GM18909 (cell line): ENCODE measurements at regions not wholly inside any gene's neighbourhood (a gene's known extent, or its start where the extent isn't known, plus 50 kb on each side); places are given as distances from the start of the nearest gene placed in this dataset.
"Not testable (repeated sequence)": the region's sequence is repeated elsewhere in the genome, so short reads cannot be mapped to it uniquely, and the experiment has no call there.

Experiments
- ATAC-seq: cut with Tn5 transposase; IDR thresholded peaks from one replicate; pipeline ENCODE4 v1.9.1; 2021; ENCODE audit warnings: mild to moderate bottlenecking; ENCODE audit not compliant: unreplicated experiment, poor library complexity

DNA sequence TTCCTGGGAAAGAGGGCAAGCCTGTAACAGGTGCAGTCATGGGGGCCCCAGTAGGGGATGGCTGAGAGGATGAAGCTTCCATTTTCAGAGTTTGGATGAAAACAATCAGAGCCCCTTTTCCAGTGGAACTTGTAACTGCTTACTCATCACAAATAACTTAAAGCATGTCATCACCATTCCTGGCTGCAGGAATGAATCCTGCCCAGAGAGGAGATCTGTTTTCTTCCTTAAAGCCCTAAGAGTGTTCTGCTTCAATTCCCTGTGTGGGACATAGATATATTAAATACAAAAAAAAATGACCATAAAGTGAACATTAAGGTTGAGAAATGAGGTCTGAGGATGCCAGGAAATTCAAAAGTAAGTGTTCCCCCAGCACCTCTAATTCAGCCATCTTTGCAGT, 183.4 kb upstream of the MEIS1 start:
- no peak for ATAC-seq

DNA sequence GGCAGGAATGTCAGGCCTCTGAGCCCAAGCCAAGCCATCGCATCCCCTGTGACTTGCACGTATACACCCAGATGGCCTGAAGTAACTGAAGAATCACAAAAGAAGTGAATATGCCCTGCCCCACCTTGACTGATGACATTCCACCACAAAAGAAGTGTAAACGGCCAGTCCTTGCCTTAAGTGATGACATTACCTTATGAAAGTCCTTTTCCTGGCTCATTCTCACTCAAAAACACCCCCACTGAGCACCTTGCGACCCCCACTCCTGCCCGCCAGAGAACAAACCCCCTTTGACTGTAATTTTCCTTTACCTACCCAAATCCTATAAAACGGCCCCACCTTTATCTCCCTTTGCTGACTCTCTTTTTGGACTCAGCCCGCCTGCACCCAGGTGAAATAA, 185.8 kb upstream of the MEIS1 start:
- not testable (repeated sequence) for ATAC-seq

DNA sequence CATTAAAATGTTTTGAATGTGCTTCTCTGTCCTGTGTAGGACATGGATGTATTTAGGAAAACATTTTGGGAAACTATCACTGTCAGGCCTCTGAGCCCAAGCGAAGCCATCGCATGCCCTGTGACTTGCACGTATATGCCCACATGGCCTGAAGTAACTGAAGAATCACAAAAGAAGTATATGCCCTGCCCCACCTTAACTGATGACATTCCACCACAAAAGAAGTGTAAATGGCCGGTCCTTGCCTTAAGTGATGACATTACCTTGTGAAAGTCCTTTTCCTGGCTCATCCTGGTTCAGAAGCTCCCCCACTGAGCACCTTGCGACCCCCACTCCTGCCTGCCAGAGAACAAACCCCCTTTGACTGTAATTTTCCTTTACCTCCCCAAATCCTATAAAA, 191.1 kb upstream of the MEIS1 start:
- not testable (repeated sequence) for ATAC-seq

DNA sequence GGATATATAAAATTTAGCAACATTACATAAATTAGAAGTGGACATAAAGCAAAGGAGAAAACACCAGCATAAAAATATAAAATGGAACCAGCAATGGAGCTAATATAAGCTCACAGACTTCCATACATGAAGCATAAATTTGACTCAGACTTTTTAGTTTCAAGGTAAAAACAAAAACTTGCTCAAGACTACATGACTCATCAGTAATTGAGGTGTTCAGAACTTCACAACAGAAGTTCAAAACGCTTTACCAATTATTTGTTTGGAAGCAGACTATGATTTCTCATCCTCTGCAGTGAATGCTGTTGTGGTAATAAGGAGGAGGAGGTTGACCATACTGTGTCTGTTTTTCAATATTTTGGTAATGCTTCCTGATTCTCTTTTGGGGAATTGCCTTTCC, 192.0 kb upstream of the MEIS1 start:
- ATAC-seq: not testable (repeated sequence)

DNA sequence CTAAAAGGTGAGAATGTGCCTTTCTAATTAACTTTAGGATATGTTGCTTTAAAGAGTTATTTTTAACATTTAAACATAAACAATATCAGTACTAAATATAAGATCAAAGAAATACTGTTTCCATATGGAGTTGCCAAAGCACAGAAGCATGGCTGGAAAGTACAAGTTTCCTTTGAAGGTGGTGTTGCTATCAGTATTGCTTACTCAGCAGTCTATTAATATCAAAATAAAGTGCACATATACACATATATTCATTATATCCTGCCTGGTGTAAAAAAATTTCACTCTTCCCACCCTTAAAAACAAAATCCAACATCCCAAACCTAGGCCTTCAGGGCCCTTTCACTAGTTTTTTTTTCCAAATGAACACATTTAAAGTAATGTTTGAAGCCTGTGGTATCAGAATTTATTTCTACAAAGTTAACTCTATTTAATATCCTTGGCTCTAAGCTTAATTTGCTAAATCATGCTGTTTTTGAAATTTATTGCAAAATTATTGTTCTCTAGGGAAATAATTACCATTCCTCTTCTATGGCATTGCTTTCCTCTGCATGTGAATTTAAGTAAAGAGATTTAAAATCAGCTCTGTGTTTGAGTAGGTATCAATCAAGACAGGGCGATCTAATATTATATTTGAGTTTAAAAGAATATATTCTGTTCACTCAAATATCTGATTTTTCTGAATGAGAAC, 192.7 kb upstream of the MEIS1 start:
- ATAC-seq: no peak

DNA sequence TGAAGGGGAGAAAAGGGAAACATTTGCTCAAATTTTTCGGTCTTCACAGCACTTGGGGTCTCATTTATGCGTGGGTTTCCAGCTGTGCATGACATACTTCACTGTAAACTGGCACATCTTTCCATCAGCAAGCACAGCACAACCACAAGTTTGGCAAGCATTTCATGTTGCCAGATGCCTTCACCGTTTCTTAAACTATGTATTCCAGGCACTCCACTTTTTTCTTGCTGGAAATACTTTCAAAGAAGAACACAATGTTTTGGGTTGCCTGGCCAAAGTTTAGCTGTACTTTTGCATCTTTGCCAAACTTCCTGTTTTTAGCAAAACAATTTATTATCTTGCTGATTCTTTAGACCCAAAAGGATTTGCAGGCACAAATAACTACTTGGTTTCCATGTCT, 194.6 kb upstream of the MEIS1 start:
- ATAC-seq: no peak

DNA sequence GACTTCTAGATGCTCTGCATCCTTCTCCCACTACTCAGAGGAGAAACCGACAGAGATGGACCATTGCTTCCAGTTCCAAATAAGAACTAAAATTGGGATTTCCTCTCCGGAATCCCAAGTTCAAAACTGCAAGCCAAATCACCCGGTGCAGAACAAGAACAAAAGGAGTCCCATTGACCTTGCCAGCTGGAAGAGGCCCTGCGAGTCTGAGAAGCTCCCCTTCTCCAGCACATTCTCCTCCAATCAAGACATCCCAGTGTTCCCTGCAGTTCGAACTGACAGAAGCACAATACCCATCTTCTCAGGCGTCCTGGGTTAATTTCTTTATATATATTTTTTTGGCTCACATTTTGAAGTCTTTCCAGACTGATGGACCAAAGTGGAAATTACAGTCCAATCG, 195.3 kb upstream of the MEIS1 start:
- no peak for ATAC-seq

DNA sequence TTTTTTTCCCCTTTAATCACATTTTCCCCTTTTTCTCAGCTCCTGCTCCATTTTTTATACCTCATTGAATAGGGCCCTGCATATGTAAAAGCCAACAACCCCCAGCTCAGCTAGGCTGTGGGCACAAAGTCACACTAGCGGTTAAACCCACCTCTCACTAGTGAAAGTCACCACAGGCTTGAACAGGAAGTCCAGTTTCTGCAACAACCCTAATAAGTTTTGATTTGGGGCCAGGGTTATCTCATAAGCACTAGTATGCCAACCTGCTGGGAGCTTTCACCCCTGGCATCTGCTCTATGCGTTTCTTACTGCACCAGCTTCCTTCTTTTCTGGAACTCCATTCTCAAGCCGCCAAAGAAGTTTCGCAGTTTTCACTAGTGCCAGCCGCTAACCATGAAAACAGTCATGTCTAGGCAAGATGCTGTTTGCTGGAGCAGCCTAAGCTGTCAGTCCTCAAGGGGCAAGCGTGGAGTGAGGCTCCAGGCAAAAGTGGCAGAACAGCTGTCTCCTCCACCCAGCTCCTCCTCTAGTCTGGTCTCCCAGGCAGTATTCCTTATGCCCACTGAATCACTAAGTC, 197.0 kb upstream of the MEIS1 start:
- no peak for ATAC-seq

DNA sequence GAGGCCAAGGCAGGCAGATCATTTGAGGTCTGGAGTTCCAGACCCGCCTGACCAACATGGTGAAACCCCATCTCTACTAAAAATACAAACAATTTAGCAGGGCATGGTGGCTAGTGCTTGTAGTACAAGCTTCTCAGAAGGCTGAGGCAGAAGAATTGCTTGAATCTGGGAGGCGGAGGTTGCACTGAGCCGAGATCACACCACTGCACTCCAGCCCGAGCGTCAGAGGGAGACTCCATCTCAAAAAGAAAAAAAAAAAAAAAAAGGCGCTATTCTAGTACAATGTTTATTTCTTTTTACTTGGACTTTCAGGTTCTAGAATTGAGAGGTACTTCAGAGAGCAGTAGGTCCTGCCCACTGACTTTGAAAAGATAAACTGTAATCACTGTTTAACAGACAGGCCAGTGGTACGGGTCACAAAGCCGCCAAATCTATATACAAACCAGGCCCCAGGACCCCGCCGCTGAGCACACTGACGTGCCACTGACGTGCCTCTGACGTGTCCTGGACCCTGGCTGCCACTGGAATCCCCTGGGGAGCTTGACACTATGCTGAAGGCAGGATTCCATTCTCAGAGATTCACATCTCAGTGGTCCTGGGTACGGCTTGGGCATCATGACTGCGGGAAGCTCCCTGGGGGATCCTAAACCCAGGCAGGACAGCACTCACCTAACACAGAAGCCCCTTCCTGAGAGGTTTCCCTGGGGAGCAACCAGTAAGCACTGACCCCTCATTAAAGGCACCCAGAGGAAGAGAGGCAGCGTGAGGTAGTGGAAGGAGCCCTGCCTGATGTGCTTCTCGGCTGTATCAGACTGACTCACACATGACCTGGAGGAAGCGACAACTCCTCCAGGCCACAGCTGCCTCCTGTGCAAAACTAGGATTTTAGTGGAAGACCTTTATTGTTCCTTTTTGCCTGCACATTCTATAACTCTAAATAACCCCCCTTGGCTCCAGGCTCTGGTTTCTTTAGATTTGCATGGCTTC, 197.8 kb upstream of the MEIS1 start:
- no peak for ATAC-seq

DNA sequence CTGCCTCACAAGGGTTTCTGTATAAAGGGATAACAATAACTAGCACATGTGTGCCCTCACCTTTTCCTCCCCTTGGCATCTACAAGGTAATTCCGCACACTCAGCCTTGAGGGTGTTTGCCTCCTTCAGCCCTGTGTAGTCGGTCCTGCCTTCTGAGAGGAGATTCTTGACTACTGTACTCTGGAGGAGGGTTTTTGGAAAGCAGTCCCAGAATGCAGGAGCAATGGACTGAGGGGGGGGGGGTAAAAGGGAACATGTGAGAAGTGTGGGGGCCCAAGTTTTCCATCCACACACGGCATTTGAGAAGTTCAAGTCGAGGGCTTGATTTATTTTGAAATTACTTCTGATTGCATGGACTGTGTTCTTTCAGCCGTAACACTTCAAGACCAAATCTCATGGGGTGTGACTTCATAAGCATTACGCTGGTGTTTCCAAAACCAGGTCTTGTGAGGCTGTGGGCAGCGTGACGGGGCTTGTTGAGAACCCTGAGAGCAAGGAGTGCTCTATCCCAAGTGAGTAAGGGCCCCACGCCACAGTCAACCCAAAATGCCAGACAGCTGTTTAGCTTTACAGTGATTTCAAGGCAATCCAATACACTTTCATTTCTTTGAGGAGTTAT, 198.7 kb upstream of the MEIS1 start:
- ATAC-seq: no peak

DNA sequence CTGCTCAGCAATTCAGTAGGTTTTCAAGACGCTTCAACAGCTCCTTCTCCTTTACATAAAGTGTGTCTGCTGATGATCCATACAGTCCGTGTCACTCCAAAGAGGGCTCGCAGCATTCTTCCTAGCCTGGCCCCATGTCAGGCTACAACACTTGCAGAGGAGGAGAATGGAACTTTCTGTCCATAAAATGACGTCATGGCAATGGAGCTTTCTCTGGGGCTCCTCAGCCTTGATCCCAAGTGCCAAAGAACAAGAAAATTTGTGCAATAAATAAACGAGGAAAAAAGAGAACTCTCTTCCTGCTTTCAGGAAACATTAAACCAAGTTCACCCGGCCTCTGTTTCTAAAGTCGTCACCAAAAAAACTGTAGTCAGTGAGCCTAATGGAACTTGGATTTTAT, 199.5 kb upstream of the MEIS1 start:
- no peak for ATAC-seq

DNA sequence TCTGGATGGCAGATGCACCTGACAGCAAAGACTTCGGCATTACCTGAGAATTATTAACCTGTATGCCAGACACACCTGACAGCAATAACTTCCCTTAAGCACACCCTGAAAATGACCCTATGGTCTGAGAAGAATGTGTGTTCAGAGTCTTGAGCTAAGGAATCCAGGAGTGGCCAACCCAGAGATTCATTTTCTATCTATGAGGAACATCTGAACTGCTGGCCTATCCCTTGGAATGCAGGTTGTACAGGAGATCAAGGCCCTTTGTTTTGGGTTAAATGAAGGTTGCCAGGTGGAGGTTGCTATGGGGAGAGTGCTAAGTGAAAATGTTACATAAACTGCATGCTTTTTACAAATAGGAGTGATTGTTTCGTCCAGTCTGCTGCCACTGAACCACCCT, 200.9 kb upstream of the MEIS1 start:
- ATAC-seq: no peak

DNA sequence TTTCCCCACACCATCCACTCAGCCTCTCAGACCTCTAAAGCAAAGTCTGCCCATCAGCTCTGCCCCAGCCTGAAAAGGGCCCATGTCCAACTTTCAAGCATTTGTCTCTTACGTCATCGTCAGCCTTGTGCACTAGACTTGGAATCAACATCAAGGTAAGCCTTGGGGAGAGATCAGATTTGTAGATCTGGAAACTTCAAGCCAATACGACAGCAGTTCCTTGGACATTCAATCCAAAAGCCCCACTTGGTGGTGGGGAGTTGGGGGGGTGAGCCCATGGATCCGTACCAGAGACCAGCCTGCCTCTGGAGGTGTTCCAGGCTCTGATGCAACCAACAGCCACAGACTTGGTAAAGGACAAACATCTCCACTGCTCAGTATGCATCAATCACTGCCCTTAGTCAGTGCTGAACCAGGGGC, 206.8 kb upstream of the MEIS1 start:
- no peak for ATAC-seq

DNA sequence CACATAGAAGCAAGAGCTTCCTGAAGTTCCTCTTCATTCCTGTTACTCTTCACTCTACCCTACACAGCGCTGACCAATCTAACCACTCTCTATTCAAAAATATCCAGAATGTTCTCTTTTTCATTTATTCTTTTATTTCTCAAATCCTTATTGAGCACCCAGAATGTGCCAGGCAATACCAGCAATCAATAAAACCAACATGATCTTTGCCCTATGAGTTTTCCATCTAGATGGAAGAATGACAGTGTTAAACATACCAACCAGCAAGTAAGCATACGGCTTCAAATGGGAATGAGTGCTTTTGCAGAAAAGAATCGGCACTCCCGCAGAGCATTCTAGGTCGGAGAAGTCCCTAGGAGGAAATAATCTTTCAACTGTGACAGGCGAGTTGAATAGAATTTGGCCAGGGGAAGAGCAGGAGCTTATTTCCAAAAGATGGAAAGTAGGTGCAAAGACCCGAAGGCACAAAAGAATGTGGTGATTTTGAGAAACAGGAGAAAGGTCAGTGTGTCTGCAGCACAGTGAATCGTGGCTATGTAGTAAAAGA, 217.8 kb upstream of the MEIS1 start:
- ATAC-seq: no peak

DNA sequence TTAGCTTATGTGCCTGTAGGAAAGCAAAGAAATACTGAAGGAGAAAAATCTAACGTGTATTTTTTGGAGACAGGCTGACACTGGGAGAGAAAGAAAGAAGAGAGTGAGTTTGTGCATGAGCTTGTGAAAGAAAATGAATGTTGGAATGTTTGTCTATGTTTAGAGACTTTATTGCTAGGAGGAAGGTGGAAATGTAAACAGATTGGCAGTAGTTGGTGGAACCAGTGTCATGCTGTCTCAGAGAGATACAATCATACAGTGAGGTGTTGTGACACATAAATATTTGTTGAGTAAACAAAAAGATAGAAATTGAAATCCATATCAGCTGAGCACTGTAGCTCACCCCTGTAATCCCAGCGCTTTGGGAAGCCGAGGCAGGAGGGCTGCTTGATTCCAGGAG, 222.2 kb upstream of the MEIS1 start:
- no peak for ATAC-seq

DNA sequence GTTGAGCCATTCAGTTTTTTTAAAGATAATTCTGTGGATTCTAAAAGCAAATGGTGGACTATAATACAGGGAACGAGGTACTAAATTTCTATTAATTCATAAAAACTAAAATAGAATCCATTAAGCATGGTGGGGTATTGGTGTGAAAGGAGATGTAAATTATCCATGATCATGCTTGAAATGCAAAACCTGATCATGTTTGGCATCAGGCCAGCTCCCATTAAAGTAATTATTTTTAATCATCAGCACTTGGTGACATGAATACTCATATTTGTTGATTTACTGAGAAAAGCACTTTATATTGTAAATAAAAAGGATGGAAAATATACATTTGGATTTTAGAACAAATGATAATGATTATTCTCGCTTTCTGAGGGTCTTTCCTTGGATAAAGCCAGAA, 232.3 kb upstream of the MEIS1 start:
- ATAC-seq: no peak

DNA sequence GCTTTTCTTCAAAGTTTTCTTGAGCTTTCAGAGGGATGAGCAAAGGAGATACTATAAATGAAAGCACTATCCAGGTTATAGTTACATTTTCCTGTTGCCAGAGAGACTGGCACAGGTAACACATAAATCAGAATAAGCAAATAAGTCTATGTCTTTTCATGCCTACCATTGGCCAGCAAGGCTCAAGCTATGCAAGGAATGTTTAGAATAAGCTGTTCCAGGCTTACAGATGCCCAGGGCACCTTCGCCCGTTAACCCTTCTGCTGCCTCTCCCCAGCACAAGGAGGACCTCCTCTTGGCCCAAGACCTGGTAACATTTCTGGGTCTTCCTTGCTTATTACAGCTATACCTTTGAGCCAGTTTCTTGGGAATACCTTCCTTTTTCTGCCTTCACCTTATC, 233.7 kb upstream of the MEIS1 start:
- ATAC-seq: no peak

DNA sequence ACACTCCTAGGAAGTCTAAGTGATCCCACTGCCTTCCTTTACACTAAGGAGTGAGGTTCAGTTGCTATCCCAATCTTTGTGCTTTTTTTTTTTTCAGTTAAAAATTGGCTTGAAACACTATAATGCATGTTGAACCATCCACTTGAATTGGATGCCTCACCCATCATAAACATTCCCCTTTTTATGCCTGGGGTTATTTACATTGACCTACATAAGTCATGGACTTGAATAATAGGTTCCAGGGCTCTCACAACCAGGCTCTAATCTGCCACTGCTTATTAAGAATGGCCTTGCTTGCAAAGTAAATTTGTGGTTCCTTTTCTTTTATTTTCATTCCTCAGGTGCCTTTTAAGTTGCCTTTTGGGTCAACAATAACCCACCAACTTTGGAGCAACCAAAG, 236.1 kb upstream of the MEIS1 start:
- ATAC-seq: no peak

DNA sequence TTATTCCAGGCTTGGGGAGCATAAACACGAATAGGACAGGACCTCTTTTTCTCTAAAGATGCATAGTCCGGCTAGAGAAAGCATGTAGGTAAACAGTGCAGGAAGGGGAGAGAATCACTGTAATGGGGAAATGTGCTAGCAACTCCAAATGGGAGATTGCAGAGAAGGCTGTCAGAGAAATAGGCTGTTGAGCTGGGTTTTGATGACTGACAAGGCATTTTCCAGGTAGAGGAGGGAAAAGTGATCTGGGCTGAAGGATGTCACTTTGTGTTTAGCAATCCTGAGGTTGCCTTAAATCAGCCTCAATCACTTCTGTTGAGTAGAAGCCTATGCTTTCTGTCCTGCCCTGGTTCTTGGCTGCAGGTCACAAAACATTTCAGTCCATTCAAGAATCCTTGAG, 242.0 kb upstream of the MEIS1 start:
- no peak for ATAC-seq

DNA sequence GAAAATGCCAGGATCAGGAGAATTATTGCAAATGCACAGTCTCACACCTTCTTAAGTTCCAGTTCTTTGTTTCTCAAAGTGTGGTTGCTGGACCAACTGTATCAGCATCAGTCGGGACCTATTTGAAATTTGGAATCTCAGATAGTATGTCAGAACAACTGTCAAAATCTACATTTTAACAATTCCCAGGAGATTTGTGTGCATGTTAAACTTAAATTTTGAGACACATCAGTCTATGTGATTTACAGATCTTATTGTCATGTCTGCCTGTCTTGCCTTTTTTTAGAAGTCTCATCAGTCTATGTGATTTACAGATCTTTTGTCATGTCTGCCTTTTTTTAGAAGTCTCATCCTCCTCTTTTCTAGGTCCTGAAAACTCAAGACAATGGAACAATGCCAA, 243.6 kb upstream of the MEIS1 start:
- ATAC-seq: no peak

DNA sequence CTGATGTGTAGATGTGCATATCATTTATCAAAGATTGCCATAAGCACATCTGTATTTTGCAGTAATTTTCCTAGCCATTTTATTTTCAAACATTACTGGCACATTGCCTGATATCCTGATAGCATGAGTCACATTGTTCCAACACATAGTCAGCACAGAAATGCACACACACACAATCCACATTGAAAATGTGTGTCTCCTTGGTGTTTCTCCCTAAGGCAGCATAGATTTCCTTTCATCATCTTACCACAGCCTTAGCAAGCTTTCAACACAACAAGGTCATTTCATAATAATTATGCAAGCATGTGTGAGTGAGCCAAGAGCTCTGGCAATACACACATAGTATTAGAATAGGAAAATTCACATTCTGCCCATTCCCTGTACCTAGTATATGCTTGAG, 245.4 kb upstream of the MEIS1 start:
- ATAC-seq: no peak
